DMS153 (cell line): ENCODE measurements at regions not wholly inside any gene's neighbourhood (a gene's known extent, or its start where the extent isn't known, plus 50 kb on each side); places are given as distances from the start of the nearest gene placed in this dataset.
"Not testable (repeated sequence)": the region's sequence is repeated elsewhere in the genome, so short reads cannot be mapped to it uniquely, and the experiment has no call there.

Source experiments
- DNase-seq: peaks from one replicate; lab custom pipeline; 2025; lab: John Stamatoyannopoulos, UW

DNA sequence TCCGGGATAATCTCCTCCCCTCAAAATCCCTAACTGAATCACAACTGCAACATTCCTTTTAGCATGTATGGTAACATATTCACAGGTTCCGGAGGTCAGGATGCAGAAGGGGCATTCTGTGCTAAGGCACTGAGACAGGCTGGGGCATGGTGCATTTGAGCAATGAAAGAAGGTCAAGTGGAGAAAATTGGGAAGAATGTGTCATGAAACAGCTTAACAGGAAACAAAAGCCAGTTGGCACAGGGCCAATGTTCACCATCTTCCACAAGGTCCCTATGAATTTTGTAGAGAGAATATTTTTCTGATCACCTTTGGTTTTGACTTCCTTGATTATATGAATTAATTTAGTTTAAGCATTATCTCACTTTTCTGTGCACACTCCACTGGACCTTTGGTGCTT is 587.7 kb upstream of the NR2F2 start:
- DNase-seq: no peak

DNA sequence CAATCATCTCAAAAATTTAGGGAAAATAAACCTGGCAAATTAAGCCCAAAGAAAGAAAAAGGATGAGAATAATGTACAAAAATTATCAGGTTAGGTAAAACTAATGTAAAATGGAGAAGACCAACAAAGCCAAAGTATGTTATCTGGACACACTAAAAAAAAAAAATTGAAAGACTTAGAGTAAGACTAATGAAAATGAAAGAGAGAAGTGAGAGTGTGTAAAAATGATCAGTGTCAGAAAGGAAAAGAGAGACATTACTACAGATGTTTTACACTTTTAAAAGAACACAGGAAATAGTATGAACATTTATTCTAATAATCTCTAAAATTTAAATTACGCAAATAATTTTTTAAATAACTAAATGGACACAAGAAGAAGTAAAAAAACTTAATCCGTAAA is 573.3 kb upstream of the NR2F2 start:
- no peak for DNase-seq

DNA sequence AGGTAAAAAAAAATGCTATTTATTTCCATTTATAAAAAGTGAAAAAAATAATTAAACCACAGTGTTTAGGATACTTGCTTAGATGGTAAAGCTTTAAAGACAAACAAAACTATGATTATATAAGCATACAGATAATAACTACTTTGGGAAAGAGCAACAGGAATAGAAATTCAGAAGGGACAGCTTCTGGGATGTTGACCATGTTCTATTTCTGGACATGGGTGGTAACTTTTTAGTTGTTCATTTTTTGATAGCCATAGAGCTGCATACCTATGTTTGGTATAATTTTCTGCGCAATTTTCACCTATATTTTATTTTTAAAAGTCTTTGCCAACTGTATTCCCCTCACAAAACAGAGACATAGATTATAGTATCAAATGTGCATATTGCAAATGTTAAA is 572.0 kb upstream of the NR2F2 start:
- no peak for DNase-seq

DNA sequence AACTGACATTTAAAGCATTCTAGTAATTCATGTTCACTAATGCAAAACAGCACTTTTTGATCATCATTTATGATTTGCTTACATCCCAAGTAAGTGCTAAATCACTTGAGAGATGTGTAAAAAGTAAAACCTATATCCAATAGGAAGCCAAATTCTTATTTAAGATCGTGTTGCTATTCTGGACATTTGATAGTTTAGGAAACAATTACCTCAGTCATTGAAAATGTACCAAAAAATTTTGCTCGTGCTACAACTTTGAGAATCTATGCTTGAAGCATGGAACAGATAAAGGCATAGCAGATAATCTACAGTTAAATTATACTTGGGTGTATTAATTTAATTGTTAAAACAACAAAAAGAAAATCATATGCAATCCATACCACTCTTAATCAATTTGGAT is 571.6 kb upstream of the NR2F2 start:
- DNase-seq: no peak

DNA sequence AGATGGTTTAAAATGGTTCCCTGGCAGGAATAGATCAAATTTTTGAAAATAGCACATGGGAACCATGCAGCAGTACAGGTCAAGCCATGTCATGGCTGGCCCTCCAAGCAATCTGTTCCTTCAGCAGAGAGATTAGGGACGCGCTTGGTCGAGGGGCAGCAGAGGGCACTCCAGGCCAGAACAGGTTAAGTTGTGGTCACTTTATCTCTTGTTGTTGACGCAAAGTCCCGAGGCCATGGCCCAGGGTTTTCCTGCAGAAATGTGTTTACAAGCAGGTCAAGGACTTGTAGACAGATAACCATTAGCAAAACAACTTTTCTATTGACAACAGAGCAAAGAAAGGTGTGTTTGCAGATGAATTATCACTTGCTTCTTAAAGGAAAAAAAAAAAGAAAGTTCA is 570.0 kb upstream of the NR2F2 start:
- DNase-seq: no peak

DNA sequence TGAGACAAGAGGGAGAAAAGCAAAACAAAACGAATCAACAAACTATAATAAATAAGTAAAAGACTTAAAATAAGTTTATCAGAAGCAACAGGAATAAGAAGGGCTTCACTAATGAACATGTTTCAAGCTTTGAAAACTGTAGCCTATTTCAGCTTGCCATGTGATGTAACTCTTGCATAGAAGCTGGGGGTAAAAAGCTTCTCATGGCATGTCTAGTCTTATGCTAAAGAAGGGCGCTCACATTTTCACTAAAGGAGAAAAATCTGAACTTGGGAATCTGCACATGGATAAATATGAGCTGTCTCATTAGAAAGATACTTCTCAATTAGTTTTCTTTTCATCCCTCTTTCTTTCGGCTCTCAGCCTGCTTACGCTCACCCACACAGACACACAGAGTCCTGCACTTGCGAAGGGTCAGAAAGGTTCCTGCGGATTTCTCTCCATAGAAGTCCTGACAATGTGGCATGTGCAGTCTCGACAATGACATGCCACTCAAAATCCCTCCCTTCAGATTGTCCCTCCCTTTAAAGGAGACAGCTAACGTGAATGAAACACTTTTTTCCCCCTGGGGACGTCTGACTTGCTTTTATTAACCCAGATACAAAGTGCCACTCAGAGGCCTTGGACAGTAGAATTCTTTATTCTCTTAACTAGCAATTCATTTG is 568.9 kb upstream of the NR2F2 start:
- DNase-seq: no peak

DNA sequence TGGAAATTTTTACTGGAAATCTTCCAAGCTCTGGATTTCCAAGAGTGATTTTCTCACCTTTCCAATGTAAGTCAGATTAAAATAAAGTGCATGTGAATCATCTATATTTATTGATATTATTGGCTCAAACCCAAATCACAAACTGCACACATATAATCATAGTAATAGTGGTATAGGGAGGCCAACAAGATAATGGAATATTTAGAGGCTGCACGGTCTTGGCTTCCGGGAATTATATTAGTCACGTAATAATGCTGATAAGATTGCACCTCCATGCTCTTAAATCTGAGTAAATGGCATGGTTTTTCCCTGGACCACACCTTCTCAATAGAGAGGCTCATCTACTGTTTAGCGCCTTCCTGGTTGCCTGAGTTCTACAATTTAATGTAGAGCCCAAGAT is 567.1 kb upstream of the NR2F2 start:
- DNase-seq: no peak

DNA sequence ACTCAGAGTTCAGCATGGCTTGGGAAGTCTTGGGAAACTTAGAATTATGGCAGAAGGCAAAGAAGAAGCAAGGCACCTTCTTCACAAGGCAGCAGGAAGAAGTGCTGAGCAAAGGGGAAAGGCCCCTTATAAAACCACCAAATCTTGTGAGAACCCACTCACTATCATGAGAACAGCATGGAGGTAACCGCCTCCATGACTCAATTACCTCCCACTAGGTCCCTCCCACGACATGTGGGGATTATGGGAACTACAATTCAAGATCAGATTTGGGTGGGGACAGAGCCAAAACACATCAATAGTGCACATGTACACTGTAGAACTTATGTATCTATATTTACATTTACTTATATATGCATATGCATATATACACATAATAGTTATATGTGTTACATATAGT is 565.3 kb upstream of the NR2F2 start:
- DNase-seq: no peak

DNA sequence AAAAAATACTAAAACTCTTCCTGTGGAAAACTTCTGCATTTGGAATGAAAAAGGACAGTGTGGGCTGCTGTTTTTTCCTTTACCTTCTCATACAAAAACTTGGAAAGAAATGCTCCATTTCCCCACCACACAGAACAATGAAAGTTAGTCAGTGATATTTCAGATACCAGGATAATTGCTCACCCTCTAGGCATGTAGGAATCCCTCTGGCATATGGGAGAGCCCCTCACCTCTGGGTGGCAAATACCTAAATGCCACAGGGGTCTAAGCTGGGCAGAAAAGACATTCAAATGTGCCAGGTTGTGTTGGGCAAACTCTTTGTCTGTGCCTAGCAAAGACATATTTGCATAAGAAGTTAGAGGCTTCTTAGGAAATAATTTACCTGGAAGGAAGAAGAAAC is 560.3 kb upstream of the NR2F2 start:
- no peak for DNase-seq

DNA sequence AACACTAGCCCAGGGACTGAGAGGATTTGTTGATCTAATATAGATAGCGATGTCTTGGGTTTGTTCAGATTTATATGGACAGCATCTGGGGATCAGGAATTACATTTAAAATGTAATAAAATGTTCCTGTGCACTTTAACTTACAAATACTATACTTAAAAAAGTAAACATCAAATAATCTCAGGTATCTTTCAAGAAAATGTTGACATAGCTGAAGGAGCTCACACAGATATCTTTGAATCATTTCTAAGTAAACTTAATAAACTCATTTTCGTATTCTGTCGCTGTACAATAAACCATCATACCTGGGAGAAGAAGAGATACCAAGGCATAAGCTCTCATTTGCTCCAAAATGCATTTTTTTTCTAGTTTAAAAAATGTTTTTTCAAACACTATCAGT is 557.5 kb upstream of the NR2F2 start:
- no peak for DNase-seq

DNA sequence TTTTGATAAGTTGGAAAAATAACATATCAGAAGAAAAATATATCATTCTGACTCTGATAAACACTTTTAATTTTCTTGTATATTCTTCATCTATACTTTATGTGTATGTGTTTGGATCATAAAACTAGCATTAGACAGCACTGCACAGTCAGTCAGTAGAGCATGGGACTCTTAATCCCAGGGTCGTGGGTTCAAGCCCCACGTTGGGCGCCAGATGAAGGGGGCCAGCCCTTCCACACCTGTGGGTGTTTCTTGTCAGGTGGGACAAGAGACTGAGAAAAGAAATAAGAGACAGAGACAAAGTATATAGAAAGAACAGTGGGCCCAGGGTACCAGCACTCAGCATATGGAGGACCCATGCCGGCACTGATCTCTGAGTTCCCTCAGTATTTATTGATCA is 546.0 kb upstream of the NR2F2 start:
- no peak for DNase-seq

DNA sequence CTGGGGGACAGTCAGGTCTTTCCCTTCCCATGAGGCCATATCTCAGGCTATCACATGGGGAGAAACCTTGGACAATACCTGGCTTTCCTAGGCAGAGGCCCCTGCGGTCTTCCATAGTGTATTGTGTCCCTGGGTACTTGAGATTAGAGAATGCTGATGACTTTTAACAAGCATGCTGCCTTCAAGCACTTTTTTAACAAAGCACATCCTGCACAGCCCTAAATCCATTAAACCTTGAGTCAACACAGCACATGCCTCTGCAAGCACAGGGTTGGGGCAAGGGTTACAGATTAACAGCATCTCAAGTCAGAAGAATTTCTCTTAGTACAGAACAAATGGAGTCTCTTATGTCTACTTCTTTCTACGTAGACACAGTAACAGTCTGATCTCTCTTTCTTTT is 545.2 kb upstream of the NR2F2 start:
- DNase-seq: not testable (repeated sequence)

DNA sequence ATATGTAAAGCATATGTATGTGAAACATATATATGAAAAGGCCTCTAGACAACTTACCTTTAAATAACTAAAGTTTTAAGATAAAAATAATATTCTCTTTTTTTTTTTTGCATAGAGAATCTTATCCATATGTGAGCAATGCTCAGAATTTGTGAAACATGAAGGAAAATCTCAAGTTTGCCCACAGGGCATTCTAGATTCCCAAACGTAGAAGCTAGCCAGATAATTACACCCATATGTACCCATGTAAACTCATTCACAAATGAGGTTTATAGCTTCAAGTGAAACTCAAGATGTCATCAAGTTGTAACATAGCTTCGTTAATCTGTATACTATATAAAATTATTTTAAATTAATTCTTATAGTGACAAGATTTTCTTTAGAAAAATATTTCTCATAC is 537.3 kb upstream of the NR2F2 start:
- no peak for DNase-seq

DNA sequence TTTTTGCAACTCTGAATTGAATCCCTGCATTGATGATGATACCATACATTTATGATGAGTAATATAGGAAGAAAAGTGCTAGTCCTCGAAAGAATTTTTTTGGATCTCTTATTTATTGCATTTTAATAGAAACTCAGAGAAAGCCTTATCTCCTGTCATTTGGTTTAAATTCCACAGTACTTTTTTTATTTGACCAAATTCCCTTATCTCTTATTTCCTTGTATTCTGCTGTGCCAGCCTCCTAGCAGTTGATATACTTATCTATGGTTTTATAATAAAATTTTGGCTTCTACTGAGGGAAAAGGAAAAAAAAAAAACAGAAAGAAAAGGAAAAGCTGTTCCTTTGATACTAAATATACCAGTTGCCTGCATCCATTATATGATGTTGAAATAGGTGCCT is 535.1 kb upstream of the NR2F2 start:
- DNase-seq: no peak

DNA sequence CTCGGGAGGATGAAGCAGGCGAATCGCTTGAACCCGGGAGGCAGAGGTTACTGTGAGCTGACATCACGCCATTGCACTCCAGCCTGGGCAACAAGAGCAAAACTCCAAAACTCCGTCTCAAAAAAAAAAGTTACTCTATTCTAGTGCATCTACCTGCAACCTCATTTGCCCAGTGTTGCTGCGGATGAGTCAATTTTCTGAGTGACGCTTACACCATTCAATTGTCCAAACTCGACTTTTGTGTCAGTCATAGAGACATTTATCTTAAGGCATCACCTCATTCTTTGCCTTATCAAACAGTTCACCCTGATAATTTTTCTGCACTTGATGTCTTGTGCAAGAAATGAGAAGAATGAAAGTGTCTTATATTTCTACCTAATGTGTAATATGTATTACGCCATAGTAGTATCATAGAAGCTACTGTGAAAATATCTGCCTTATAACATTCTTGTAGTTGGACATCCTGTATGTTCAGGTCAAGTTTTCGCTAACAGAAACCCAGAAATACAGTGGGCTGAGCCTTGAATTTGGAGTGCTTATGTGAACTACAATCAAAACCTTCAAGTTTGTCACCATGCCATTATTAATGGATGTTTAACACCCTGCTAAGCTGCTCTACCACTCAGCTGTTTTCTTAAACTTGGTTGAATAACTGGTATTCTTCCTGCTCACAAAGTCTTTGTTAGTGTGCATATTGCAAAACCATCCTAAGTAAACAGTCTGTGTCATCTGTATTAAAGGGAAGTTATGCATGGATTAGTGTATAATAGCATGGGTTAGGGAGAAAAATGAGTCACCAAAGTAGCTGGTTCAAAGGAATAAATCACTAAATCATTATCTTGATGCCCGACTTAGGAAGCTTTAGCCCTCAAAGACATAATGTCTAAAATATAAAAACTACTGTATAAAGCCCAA is 531.0 kb upstream of the NR2F2 start:
- DNase-seq: no peak

DNA sequence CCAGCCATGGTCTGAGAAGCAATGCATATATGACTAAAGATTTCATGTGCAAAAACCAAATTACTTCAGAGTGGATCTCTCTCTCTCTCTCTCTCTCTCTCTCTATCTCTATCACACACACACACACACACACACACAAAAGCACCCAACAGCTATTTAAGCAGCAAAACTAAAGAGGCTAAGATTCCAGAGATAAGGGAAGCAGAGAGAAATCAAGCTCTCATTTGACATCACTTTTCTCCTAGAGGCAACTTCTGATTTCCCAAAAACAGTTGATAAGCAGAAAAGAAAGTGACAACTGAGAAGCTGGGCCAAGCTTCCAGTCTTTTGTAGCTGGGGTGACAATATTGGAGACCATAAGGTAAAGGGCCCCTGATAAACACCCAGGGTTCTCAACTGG is 526.0 kb upstream of the NR2F2 start:
- DNase-seq: no peak

DNA sequence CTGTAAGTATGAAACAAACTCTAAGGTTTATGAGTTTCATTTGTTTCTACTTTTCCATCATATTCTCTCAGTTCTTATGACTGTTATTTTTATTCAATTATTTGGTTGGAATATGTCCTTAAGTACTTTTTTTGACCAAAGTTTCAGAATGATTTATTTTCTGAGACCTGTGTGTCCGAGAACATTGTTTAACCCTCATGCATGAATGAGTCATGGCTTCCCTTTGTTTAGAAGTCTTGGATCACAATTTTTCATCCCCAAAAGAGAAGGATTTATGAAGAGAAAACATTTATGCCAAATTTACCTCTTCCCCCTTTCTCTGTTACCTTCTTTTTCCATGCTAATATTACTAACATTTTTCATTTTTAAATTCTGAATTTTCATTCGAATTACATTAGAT is 518.0 kb upstream of the NR2F2 start:
- no peak for DNase-seq

DNA sequence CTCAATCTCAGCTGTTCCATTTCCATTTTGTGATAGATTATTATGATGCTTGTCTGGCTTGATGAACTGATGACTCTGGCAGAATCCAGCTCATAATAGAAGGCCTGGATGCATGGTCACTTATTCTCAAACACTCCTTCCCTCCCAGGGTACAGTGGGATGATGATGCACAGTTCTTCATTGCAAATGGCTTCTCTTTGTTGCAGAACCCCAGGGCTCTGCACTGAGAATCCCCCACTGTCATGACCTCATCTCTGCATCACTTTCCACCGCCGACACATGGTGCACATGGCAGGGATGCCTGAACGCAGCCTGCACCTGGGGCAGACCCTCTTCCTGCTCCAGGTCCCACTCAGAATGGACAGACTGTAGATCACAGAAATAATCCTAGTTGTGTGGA is 515.6 kb upstream of the NR2F2 start:
- DNase-seq: no peak

DNA sequence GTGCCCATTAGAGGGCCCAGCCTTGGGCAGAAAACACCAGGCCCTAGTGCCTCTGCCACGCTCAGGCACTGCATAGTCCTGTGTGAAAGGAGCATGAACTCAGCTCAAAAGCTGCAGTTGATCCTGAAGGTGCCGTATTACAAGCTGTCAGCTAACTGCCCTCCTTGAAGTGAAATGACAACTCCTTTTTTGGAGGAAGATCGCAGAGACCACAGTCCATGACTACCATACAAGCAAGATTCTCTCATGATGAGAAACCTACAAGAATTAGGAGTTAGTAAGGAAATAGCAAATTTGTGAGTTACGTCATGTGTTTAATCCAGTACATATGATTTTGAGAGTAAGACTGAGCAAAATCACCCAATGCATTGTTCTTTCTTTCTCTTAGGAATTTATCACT is 513.9 kb upstream of the NR2F2 start:
- DNase-seq: no peak

DNA sequence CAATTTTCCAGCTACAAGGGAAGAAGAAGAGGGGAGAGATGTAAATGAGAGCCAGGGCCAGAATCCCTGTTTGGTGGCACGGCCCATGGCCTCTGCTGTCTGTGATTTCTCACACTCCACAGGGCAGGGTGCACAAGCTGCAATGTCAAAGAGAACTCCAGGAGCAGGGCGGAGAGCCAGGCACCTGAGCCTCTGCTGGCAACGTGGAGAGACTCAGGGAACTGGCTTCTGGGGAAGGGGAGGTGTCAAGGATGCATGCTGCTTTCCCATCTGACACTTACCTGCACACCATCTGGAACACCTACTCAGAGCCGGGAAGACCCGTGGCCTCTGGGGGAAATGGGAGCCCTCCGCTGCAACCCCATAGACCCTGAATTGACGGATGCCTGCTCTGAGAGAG is 507.5 kb upstream of the NR2F2 start:
- DNase-seq: no peak

DNA sequence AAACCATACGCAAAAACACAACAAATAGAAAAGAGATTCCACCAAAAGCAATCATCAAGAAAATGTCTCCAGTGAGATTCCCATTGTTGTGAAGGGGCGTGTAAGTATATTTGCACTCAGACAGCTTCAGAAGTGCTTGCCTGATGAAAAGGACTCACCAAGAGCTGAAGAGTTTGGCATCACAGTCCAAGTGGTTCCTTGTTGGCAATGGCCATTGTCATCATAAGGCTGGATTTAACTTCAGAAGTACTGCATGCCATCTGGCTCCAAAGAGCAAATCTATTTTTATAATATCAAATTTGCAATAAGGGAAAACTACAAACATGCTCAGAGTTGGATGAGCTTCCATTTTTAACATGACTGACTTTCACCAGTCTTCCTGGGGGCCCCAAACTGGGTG is 505.3 kb upstream of the NR2F2 start:
- peak; percentile 5 for DNase-seq

DNA sequence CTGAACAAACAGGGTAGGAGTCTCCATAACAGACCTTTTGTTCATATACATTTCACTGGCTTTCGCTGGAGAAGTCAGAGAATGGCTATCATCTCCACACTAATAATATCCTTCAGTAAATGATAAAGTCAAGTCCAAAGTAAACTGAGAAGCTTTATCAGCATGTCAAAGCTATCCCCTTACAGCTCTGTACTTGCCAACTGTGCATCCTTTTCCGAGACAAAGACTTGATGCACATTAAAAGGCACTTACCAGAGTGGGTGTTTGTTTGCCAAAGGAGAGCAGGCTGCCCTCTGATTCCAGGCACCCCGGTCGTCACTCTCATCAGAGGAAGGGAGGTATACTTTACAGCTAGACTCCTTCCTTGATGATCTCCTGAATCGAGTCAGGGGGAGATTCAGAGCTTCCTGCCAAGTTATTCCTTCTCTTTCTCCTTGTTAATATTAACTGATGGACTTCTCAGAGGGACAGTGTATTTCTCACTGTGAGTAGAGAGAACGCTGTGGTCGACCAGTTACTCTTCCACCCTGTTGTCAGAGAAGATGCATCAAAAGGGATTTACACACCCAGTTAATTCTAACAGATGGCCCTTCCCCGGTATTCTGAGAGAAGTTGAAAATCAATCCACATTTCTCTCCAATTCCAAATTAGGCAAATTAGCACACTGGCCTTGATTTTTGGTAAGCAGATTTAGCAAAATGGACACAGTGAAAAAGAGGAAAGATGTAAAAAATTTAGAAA is 504.7 kb upstream of the NR2F2 start:
- DNase-seq: peak; percentile 82
